ENCODE measurements at regions not wholly inside any gene's neighbourhood (a gene's known extent, or its start where the extent isn't known, plus 50 kb on each side); places are given as distances from the start of the nearest gene placed in this dataset.

GRCh38 chr10:61586829-61587228 lies 75.9 kb upstream of the CABCOCO1 start:
- no peak for TF ChIP-seq EZH2 (IDR thresholded peaks at IDR 0.05)
- no peak for TF ChIP-seq POLR2AphosphoS5 (IDR thresholded peaks at IDR 0.05; ENCODE audit: borderline replicate concordance, low read depth, low read length)
- TF ChIP-seq FOXP2 (optimal IDR thresholded peaks at IDR 0.05; ENCODE audit: control extremely low read depth, extremely low read length, insufficient read depth) = no peak
